MM.1S (cell line): ENCODE measurements at regions not wholly inside any gene's neighbourhood (a gene's known extent, or its start where the extent isn't known, plus 50 kb on each side); places are given as distances from the start of the nearest gene placed in this dataset.

ENCODE experiments used
- EZH2 ChIP-seq: fragments of 300-600 bp; sonication (generic); optimal IDR thresholded peaks from 2 replicates; pipeline ENCODE3; 2017; ENCODE audit warnings: low read depth, mild to moderate bottlenecking, antibody characterized with exemption, low read length, mixed read lengths
- EZH2phosphoT487 ChIP-seq: fragments of 300-600 bp; sonication (generic); IDR thresholded peaks from 2 replicates; pipeline ENCODE4 v1.6.1; 2018; ENCODE audit warnings: antibody characterized with exemption, low read length
- TF ChIP-seq, protein P1 (sequence below): fragments of 300-600 bp; sonication (generic); IDR thresholded peaks from 2 replicates; pipeline ENCODE4 v1.5.1; 2016; ENCODE audit warnings: antibody characterized with exemption, low read length, mixed read lengths

- TF ChIP-seq, protein P1, sequence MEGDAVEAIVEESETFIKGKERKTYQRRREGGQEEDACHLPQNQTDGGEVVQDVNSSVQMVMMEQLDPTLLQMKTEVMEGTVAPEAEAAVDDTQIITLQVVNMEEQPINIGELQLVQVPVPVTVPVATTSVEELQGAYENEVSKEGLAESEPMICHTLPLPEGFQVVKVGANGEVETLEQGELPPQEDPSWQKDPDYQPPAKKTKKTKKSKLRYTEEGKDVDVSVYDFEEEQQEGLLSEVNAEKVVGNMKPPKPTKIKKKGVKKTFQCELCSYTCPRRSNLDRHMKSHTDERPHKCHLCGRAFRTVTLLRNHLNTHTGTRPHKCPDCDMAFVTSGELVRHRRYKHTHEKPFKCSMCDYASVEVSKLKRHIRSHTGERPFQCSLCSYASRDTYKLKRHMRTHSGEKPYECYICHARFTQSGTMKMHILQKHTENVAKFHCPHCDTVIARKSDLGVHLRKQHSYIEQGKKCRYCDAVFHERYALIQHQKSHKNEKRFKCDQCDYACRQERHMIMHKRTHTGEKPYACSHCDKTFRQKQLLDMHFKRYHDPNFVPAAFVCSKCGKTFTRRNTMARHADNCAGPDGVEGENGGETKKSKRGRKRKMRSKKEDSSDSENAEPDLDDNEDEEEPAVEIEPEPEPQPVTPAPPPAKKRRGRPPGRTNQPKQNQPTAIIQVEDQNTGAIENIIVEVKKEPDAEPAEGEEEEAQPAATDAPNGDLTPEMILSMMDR = no peak
- no peak for TF ChIP-seq EZH2
- no peak for TF ChIP-seq EZH2phosphoT487
These were observed 68.8 kb upstream of the NTRK2 start for GRCh38 chr9:84600739-84601138.
